ENCODE measurements at regions not wholly inside any gene's neighbourhood (a gene's known extent, or its start where the extent isn't known, plus 50 kb on each side); places are given as distances from the start of the nearest gene placed in this dataset.
A peak's percentile ranks its signal among the peaks of the same experiment; 100 is the strongest.

- ATAC-seq (ENCODE audit: insufficient read depth, low FRiP score) (no peak), DNase-seq (peak in 2 of 3 donors; percentile 43 to 48)
- Histone ChIP-seq H3K4me1 (ENCODE audit: control insufficient read depth in 5 of 5, insufficient read depth in 5 of 5, low read length in 5 of 5) (peaks cover 0 to 3% (median 0%) of the 10 kb centered on the region in 5 donors), H3K27me3 (ENCODE audit: control insufficient read depth in 3 of 3, insufficient read depth in 3 of 3, low read length in 2 of 3) (no peaks in the 10 kb centered on the region), H3K36me3 (ENCODE audit: control insufficient read depth in 4 of 4, insufficient read depth in 4 of 4, low read length in 4 of 4) (no peaks in the 10 kb centered on the region), H3K9ac (ENCODE audit: insufficient read depth in 1 of 2, low read length in 2 of 2) (no peak overlapping the region), H3K9me3 (ENCODE audit: control insufficient read depth in 4 of 4, insufficient read depth in 3 of 4, low read length in 3 of 4) (no peaks in the 10 kb centered on the region), H3K4me3 (no peak overlapping the region), H3K27ac (ENCODE audit: low read depth in 1 of 2, low read length in 1 of 2) (no peak overlapping the region)
- WGBS, 2 donors = 52 to 72% methylated on average over 3 of the region's 3 CpGs
- TF ChIP-seq CTCF (IDR thresholded peaks at IDR 0.05; ENCODE audit: control extremely low read depth, extremely low read depth) = no peak
Measured at GRCh38 chr4:126756050-126756829, 876.5 kb upstream of the INTU start.

- no peak for TF ChIP-seq CTCF (IDR thresholded peaks at IDR 0.05; ENCODE audit: control extremely low read depth, extremely low read depth)
- no peak overlapping the region for H3K9ac ChIP-seq (ENCODE audit: insufficient read depth in 1 of 2, low read length in 2 of 2)
- 88 to 89% methylated on average over 1 of the region's 1 CpG for WGBS, 2 donors
Measured at GRCh38 chr4:126757219-126757618, 875.5 kb upstream of the INTU start.

GRCh38 chr4:126758493-126758892 lies 874.3 kb upstream of the INTU start:
- ATAC-seq (ENCODE audit: insufficient read depth, low FRiP score) = no peak
- Histone ChIP-seq H3K4me3 (no peak overlapping the region), H3K9me3 (ENCODE audit: control insufficient read depth in 4 of 4, insufficient read depth in 3 of 4, low read length in 3 of 4) (no peaks in the 10 kb centered on the region), H3K36me3 (ENCODE audit: control insufficient read depth in 4 of 4, insufficient read depth in 4 of 4, low read length in 4 of 4) (no peaks in the 10 kb centered on the region), H3K9ac (ENCODE audit: insufficient read depth in 1 of 2, low read length in 2 of 2) (no peak overlapping the region), H3K27ac (ENCODE audit: low read depth in 1 of 2, low read length in 1 of 2) (no peak overlapping the region), H3K4me1 (ENCODE audit: control insufficient read depth in 5 of 5, insufficient read depth in 5 of 5, low read length in 5 of 5) (peaks cover 0 to 3% (median 0%) of the 10 kb centered on the region in 5 donors), H3K27me3 (ENCODE audit: control insufficient read depth in 3 of 3, insufficient read depth in 3 of 3, low read length in 2 of 3) (no peaks in the 10 kb centered on the region)
- no peak for DNase-seq
- TF ChIP-seq CTCF (IDR thresholded peaks at IDR 0.05; ENCODE audit: control extremely low read depth, extremely low read depth) = no peak
- WGBS, 2 donors = 53 to 73% methylated on average over 2 of the region's 2 CpGs

More at GRCh38 chr4:126757219-126757618, 875.5 kb upstream of the INTU start:
- no peak overlapping the region for H3K4me3 ChIP-seq
- no peaks in the 10 kb centered on the region for H3K36me3 ChIP-seq (ENCODE audit: control insufficient read depth in 4 of 4, insufficient read depth in 4 of 4, low read length in 4 of 4)
- no peaks in the 10 kb centered on the region for H3K27me3 ChIP-seq (ENCODE audit: control insufficient read depth in 3 of 3, insufficient read depth in 3 of 3, low read length in 2 of 3)
- ATAC-seq (ENCODE audit: insufficient read depth, low FRiP score) = no peak
- H3K27ac ChIP-seq (ENCODE audit: low read depth in 1 of 2, low read length in 1 of 2) = no peak overlapping the region
- peaks cover 0 to 3% (median 0%) of the 10 kb centered on the region in 5 donors for H3K4me1 ChIP-seq (ENCODE audit: control insufficient read depth in 5 of 5, insufficient read depth in 5 of 5, low read length in 5 of 5)
- no peaks in the 10 kb centered on the region for H3K9me3 ChIP-seq (ENCODE audit: control insufficient read depth in 4 of 4, insufficient read depth in 3 of 4, low read length in 3 of 4)
- DNase-seq = no peak

All from lung (tissue), 11 donors.